Gastrocnemius medialis (tissue), 4 donors: ENCODE measurements at regions not wholly inside any gene's neighbourhood (a gene's known extent, or its start where the extent isn't known, plus 50 kb on each side); places are given as distances from the start of the nearest gene placed in this dataset.

Experiments
- CTCF ChIP-seq, 5 experiments: fragments of 450-650 bp in 3 of 5; fragments of 200-600 bp in 2 of 5; sonication (generic) in 2 of 5; IDR thresholded peaks in 4 of 5; conservative IDR thresholded peaks in 1 of 5; 1 replicate in 4 of 5; 2 replicates in 1 of 5; pipeline ENCODE4 v1.5.1; 2016 to 2019; ENCODE audit warnings: antibody characterized with exemption in 5 of 5, mild to moderate bottlenecking in 3 of 5, moderate library complexity in 3 of 5
- POLR2A ChIP-seq, 2 donors: fragments of 450-650 bp; IDR thresholded peaks; one replicate each; pipeline ENCODE4 v1.6.1; 2017; ENCODE audit warnings: antibody characterized with exemption in 2 of 2, mild to moderate bottlenecking in 2 of 2, moderate library complexity in 2 of 2

- TF ChIP-seq CTCF (IDR thresholded peaks at IDR 0.05 in 4 of 5, conservative IDR thresholded peaks at IDR 0.05 in 1 of 5) (no peak), POLR2A (IDR thresholded peaks at IDR 0.05) (no peak)
Measured at GRCh38 chr9:29637471-29638237, 2064.4 kb upstream of the C9orf72 start.
